Left renal cortex interstitium (tissue), 4 donors: ENCODE measurements at regions not wholly inside any gene's neighbourhood (a gene's known extent, or its start where the extent isn't known, plus 50 kb on each side); places are given as distances from the start of the nearest gene placed in this dataset.
"Not testable (repeated sequence)": the region's sequence is repeated elsewhere in the genome, so short reads cannot be mapped to it uniquely, and the experiment has no call there.

Source experiments
- DNase-seq, 4 donors: peaks; one replicate each; pipeline ENCODE4 v3.0.0-alpha.2; 2013; ENCODE audit warnings: low read depth in 4 of 4, low spot score in 2 of 4, missing footprints in 1 of 4

GRCh38 chr10:125409756-125410155 lies 249.4 kb upstream of the CTBP2 start:
- DNase-seq: no peak

GRCh38 chr10:125407557-125407956 lies 247.2 kb upstream of the CTBP2 start:
- DNase-seq: no peak

- DNase-seq: no peak
Measured at GRCh38 chr10:125407000-125407502, 246.7 kb upstream of the CTBP2 start.

GRCh38 chr10:125404902-125405301 lies 244.5 kb upstream of the CTBP2 start:
- not testable (repeated sequence) for DNase-seq

- no peak for DNase-seq
Measured at GRCh38 chr10:125401462-125401861, 241.1 kb upstream of the CTBP2 start.

- DNase-seq: no peak
Measured at GRCh38 chr10:125399289-125399688, 238.9 kb upstream of the CTBP2 start.

- DNase-seq: no peak
Measured at GRCh38 chr10:125398270-125398669, 237.9 kb upstream of the CTBP2 start.

GRCh38 chr10:125397608-125398007 lies 237.2 kb upstream of the CTBP2 start:
- no peak for DNase-seq

- no peak for DNase-seq
Measured at GRCh38 chr10:125396676-125397075, 236.3 kb upstream of the CTBP2 start.

- DNase-seq: no peak
Measured at GRCh38 chr10:125392609-125393008, 232.2 kb upstream of the CTBP2 start.

- DNase-seq: no peak
Measured at GRCh38 chr10:125392154-125392553, 231.8 kb upstream of the CTBP2 start.

- no peak for DNase-seq
Measured at GRCh38 chr10:125389648-125390047, 229.3 kb upstream of the CTBP2 start.

- no peak for DNase-seq
Measured at GRCh38 chr10:125379592-125379991, 219.2 kb upstream of the CTBP2 start.

GRCh38 chr10:125377368-125377767 lies 217.0 kb upstream of the CTBP2 start:
- no peak for DNase-seq

GRCh38 chr10:125375210-125375609 lies 214.8 kb upstream of the CTBP2 start:
- no peak for DNase-seq

- no peak for DNase-seq
Measured at GRCh38 chr10:125373546-125373945, 213.2 kb upstream of the CTBP2 start.

GRCh38 chr10:125370578-125370977 lies 210.2 kb upstream of the CTBP2 start:
- peak in 1 of 4 donors; percentile 15 for DNase-seq

- DNase-seq: no peak
Measured at GRCh38 chr10:125369382-125370326, 209.3 kb upstream of the CTBP2 start.

- DNase-seq: no peak
Measured at GRCh38 chr10:125368146-125368545, 207.8 kb upstream of the CTBP2 start.

- no peak for DNase-seq
Measured at GRCh38 chr10:125363791-125364190, 203.4 kb upstream of the CTBP2 start.

- DNase-seq: no peak
Measured at GRCh38 chr10:125362950-125363349, 202.6 kb upstream of the CTBP2 start.

GRCh38 chr10:125359401-125359800 lies 199.0 kb upstream of the CTBP2 start:
- no peak for DNase-seq
